Hematopoietic multipotent progenitor cell treated with erythropoietin and hydrocortisone succinate and interleukin-3 and kit ligand, for 4 days (in vitro differentiated cells): ENCODE measurements at regions not wholly inside any gene's neighbourhood (a gene's known extent, or its start where the extent isn't known, plus 50 kb on each side); places are given as distances from the start of the nearest gene placed in this dataset.
A peak's percentile ranks its signal among the peaks of the same experiment; 100 is the strongest.
"Not testable (repeated sequence)": the region's sequence is repeated elsewhere in the genome, so short reads cannot be mapped to it uniquely, and the experiment has no call there.

Experiments
- DNase-seq: peaks from one replicate; pipeline ENCODE4 v3.0.0-alpha.2; 2015

DNA sequence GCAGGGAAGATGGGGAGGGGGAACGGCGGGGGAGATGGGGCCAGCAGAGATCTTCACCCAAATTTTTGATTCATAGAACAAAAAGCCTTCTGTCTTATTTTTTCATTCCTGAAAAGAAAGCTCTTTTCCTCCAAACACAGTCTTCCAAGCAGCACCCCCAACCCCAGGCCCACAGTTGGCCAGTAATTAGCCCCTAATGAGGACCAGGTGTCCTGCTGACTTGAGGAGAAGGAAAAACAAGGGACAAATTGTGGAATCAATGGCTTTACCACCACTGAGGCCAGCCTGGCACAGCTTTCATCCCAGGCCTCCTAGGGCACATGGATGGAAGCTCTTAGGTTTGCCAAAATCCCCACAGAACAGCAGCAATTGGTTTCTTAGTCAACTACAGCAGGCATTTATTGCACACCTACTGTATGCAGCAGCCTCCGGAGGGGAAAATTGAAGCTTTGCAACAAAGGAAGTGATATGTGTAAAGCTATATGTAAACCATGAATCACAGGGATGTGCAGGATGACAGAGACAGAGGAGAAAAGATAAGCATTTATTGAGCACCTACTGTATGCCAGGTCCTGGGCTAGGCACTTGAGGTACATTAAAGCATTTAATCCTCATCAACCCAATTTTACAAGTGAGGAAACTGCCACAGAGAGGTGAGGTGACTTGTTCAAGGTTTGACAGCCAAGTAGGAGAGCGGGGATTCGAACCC lies 199.5 kb downstream of the TBC1D2B start:
- DNase-seq, result no peak

DNA sequence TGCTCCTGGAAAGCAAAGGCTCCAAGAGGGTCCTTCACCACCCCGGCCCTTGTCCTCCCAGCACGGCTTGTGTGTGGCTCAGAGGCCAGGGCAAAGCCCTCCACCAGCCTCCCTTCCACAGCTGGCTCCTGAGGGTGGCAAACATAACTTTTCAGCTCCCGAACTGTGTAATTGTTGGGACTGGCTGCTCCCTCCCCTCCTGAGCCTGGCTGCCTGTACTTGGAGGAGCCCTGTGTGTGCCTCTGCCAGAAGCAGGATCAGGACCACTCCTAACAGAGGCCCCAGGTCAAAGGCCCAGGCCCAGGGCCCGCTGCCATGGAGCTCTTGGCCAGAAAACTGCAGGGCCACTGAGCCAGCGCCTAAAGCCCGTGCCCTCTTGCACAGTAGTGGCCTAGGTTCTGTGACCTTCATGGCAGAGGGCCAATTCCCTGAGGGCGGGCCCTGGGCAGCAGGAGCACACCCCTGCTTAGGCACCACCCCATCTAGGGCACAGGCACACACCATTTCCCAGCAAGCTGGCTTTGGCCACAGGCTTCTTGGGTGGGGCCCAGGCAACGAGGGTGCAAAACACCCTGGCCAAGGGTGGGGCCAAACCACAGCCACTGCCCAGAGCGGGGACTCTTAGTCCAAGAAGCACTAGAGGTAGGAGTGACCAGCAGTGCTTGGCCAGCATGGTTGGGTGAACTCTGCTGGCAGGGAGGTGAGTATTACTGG lies 201.2 kb downstream of the TBC1D2B start:
- DNase-seq, result not testable (repeated sequence)

DNA sequence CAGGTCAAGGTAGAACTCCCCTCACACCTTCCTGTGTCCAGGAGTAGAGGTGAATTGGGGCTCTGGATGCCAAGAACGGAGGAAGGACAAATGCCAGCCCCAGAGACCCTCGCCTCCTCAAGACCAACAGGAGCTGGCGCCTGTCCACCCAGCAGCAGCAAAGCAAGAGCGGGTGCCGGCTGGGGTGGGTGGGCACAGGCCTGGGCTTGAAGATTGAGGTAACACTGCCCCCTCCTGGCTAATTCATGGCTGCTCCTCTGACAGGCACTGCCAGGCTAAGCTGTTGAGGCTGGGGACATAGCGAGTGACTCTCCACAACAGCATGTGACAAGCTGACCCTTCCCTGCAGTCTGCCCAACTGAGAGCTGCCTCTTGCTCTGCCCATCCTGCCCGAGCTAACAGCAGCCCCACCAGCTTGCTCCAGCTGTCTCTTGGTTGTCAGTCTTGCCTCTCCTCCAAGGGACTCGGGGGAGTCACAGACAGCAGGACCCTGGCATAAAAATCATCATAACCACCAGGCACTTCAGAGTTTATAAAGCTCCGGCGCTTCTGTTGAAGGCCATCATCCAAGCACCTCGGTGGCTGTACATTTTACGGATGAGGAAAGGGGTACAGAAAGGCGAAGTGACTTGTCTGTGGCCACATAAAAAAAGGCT lies 202.3 kb downstream of the TBC1D2B start:
- peak; percentile 82 for DNase-seq

DNA sequence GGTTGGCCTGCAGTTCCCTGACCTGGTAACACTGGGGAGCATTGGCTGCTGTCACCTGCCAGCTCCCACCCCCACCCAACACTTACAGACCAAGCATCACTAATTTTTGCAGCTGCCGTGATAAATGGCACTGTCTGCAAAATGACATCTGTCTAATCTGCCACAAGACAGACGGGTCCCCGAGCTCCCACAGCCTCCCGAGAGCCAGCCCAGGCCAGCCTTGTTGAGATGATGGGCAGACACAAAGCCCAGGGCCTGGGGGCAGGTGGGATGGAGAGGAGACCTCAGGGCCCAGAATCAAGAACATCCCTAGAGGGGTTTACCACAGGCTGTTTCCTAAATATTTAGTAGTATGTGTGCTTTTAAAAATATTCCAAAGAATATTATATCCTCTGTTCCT lies 203.4 kb downstream of the TBC1D2B start:
- no peak for DNase-seq

DNA sequence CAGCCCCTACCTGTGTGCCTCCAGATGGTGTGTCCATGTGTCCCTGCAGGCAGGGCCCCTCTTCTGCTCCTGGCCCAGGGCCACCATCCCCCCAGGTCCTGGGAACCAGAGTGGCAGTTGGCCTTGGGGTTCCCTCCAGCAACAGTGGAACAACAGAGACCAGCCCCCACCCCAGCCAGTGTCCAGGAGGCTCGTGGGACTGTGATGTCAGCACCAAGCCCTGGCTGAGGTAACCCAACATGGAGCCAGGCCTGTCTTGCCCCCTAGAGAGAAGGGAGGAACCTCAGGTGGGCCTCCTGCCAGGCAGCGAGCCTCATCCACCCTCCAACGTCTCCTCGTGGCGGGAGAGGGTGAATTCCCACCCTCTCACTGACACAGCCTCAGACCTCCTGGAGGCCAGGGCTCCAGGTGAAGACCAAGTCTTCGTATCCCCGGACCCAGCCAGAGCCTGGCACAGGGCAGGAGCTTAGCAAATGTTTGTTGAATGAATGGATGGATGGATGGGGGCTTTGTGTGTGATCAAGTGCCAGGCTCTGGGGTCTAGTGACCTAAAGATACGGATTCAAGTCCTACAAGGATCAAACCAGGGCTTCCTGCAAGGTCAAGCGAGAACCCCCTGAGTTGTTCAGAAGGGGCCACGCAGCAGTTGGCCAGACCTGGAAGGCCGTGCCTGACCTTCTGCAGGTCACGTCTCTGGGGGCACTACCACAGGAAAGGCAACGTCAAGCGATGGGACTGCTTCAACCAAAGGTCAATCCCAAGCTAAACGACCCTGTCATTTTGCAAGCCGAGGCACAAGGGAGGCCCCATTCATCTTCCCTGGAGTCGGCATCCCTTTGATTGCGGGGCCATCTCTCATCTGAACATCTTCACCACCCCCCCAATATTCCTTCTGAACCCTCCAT lies 204.7 kb downstream of the TBC1D2B start:
- DNase-seq, result not testable (repeated sequence)

DNA sequence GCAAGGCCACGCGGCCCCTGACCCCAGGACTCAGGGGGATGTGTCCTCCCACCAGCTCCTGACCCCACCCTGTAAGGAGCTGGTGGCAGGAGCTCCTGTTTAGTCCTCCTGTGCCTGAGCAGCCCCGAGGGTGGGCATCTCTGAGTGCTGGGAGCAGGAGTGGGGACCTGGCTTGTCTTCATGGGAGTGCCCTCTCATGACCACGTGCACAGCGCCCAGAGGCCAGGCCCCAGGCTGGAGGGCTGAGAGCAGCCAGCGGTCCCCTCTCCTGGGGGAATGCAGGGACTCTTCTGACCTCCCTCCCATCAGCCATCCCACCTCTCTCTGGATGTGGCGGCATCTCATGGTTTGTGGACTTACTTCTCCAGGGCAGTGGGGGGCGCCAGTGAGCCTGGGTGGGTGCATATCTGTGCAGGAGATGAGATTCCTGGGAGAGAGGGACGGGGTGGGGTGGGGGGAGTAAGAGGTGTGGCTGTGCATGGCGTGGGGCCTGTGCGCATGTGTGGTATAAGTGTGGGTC lies 205.6 kb downstream of the TBC1D2B start:
- peak; percentile 25 for DNase-seq

DNA sequence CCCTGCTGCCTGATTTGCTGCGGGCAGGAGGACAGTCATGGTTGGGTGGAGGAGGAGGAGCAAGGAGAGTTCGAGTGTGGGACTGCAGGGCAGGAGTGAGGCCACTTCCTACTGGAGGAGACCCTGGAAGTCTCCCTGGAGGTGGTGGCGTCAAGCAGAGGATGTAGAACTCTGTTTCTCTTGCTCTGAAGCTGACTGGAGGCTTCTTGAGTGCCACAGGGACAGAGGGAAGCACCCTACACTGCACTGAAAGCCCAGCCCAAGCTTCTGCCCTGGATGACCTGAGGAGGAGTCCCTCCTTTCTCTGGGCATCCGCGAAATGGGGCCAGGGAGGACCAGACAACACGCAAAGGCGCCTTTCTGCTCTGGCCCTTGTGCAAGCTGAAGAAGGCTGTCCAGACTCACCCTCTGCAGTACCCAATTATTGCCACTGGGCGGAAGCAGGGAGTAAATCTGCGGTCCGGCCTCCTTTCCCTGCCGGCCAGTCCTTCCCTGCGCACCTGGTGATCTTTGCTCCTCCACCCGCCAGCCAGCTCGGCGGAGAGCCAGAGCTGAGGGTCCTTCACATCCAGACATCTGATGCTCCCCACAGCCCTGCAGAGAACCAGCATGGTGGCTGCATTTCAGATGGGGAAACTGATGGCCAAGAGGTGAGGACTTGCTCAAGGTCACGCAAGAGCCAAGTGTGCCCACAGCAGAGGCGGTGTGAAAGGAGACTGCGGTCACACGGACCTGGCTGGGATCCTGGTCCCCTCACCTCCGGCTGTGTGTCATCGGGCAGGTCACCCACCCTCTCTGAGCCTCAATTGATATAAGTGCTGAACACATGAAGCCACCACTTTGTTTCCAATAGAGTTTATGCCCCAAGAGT lies 207.1 kb downstream of the TBC1D2B start:
- DNase-seq, result peak; percentile 70

DNA sequence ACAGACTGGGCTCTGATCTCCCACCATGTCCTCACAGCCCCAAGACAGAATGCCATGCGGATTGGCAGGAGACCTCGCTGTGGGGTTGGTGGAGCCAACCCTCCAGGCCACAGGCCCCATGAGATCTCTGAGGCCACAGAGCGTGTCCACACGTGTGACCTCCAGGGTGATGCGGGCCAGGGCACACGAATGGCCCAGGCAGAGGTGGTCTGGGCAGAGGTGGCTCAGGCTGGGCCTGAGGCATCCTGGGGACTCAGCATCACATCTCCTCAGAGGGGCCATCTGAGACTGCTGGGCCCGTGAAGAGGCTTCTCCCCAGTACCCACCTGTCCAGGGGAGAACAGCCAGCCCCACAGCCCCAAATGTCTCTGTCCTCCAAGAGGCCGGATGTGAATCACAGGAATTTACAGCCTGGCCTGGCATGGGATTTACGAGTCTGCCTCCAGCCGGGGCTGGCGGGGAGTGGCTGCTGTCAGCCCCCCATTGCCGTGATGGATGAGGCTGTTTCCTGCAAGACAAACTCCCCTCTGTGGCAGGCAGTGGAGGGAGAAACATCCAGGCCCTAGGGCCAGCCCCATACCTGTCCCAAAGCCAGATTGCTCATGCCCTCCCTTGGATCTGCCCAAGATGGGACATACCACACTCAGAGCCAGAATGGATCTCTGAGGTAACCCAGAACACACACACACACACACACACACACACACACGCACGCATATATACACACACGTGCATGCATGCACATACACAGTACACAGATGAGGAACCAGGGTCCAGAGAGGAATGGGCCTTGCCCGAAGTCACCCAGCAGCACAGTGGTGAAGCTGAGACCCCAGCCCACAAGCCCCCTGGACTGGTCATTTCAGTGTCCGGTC lies 208.3 kb downstream of the TBC1D2B start:
- DNase-seq, result no peak

DNA sequence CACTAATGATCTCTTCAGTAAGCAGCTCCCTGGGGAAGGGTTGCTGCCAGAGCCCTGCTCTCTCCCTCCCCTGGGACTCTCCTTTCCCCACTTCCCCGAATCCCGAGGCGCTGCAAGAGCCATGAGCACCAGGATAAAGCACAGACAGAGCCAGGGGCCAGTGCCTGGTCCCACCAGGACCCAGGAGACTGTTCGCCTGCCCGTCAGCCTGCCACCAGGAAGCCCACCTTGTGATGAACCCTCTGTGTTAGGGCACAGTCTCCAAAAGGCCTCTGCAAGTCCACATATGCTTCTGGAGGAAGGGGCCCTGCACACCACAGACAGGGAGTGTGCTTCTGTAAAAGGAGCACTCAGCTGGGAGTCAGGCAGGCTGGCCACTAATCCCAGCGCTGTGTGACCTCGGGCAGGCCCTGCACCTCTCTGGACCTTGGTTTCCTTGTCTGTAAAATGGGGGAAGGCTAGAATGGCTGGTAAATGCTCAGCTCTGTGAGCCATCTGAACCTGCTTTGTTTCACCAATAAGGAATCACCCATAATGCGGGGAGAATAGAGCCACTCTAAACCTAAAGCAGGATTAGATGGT lies 209.4 kb downstream of the TBC1D2B start:
- not testable (repeated sequence) for DNase-seq

DNA sequence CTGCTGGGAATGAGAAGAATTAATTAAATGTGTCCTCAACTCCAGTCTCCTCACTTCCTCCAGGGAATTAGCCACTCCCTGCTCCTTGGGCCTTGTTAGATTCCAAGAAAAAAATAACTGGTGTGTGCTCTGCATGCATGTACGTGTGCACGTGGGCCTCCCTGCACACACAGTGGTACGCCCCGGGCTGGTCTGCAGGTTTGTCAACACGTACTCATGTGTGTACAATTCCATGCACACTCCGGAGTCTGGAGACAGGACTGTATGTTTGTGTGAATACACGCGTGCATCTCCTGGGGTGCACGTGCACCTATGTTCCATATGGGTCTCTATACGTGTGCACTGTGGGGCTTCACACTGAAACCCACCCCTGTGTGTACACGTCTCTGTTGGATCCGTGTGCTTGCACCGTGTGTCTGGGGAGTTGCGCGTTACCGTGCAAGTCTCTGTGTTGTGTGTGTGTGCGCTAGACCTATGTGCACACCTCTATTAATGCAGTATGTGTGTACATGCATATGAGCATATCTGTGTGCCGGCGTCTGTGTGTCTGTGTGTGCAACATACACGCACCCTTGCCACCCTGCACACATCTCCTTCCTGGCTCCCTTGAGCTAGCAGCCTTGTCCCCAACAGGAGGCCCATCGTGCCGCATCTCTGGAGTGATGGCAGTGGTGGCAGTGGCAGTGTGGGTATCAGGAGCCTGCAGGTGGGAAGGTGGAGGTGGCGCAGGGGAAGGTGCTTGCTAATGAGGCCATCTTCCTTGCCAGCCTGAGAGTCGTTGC lies 210.1 kb downstream of the TBC1D2B start:
- no peak for DNase-seq

DNA sequence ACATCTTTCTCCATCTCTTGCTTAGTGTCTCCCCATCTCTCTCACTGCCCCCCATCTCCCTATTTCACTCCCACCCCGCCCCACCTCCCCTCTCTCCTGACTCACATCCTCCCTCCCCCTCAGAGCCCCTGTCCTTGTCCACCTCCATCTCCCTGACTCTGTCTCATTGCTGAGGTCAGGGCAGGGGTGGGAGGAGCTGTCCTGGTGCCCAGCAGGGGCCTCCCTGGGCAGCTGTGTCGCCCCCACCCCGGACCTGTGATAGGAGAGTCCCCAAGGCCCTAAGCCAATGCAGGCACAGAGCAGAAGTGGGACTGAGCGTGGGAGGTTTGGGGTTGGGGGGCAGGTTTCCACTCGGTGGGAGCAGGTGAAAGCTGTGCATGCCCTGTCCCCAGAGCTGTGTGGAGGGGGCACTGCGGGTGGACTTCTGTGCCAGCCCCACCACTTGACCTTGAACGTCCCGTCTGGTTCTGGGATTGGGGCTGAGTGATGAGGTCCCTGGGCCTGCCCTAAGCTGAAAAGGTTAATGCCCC lies 210.8 kb downstream of the TBC1D2B start:
- no peak for DNase-seq

DNA sequence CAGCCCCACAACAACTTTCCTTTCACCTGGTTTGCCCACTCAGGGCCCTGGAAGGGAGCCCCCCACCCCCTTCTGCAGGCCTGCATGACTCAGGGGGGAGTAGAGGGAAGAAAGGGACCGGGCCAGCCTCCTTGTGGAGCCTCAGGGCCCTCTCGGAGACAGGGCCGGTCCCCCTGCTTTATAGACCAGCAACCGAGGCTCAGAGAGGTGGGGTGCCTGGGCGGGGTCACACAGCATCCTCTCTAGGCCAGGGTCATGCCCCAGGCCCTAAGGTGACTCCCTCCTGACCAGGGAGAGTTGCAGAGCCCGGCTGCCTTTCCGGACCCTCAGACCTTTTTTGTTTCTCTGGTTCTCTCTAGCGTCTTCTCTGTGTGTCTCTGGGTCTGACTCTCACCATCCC lies 211.3 kb downstream of the TBC1D2B start:
- DNase-seq, result no peak

DNA sequence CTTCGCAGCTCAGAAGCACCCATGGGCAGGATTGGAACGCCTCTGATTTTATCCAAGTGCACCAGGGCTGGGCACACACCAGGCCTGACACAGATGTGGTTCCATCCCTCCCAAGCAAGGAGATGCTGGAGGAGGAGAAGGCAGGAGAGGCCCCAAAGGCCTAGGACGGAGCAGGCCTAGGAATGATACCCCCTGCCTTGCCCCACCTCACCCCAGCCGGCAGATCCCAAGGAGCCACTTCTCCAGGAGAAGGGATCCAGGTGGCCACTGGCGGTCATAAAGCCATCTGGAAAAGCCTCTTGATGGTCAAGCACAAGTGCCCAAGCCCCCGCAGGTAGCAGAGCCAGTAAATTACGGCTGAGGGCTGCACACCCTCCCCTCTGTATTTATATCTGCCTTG lies 211.8 kb downstream of the TBC1D2B start:
- DNase-seq, result no peak

DNA sequence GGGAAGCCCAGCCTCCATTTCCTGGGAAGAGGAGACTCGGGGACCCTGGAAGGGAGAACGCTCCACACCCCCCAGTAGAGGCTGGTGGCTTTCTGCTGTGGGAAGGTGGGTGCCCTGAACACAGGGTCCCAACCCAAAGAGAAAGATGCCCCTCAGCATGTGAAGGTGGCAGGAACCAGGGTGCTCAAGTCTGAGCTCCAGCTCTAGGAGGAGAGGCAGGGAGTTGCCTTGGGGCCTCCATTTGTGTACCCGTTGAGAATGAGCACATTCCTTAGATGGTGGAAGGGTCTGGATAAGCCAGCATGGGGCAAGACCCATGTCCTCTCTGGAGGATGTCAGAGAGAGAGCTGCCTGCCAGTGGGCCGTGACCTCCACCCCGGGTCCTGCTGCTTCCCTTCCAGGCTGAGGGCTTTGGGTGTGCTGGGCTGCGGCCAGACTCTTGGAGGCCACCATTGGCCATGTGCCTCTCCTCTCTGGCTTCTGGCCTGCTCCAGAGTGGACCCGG lies 212.4 kb downstream of the TBC1D2B start:
- no peak for DNase-seq

DNA sequence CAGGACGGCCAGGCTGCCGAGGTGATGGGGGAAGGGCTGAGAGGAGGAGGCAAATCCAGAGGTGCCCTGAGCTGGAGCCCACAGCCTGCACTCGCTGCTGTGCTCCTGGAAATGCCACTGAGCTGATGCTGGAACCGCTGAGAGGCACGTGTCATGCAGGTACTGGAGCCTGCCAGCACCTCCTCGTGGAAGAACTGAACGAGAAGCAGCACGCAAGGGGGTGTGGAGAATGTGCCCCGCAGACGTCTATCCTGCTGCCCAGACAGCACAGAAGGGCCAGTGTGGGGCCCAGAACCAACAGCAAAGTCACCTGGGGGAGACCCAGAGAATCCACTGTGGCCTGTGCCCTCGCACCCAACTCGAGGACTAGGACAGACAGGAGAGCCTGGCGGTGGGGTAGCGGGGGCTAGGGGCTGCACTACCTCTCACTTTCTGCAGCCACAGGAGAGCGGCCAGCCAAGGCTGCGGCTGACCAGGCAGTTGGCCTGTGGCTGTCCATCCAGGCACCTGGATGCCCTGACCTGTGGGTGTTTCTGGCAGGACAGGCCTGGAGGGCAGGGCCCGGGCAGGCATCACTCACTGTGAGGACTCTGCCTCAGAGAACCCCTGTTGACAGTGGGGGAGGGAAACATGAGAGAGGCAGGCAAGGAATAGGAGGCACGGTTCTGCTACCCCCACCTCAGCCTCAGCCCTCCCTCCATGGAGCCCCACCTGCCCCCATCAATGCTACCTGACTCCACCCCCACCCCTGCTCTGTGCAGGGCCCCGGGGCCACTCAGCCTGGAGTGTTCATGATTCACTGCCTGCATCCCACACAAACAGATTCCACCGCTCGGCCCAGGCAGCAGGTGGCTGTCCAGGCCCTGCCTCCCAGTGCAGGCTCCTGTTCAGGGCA lies 213.1 kb downstream of the TBC1D2B start:
- DNase-seq, result no peak

DNA sequence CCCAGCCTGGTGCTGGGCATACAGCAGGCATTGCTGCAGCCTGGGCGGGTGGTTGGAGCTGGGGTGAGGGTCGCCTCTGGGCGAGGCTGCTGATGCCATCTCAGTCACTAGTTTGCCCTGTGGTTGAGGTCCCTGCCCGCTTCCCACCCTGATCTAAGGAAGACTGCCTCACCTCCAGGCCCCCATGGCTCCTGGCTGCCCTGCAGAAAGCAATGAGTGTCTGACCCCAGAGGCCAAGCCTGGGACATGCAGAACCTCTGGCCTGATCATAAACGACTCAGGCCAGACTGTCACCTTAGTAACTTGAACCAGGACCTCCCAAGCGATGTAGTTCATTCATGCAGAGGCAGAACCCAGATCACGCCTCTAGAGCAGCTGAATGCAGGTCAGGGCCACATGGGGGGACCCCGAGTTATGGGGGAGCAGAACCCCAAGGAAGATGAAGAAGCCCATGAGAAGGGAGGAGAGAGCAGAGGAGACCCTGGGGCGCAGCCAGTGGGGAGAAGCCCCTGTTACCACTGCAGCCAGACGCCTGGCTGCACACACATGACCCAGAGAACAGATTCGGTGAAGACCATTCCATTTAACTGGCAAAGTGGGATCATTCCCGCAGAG lies 213.9 kb downstream of the TBC1D2B start:
- DNase-seq, result no peak

DNA sequence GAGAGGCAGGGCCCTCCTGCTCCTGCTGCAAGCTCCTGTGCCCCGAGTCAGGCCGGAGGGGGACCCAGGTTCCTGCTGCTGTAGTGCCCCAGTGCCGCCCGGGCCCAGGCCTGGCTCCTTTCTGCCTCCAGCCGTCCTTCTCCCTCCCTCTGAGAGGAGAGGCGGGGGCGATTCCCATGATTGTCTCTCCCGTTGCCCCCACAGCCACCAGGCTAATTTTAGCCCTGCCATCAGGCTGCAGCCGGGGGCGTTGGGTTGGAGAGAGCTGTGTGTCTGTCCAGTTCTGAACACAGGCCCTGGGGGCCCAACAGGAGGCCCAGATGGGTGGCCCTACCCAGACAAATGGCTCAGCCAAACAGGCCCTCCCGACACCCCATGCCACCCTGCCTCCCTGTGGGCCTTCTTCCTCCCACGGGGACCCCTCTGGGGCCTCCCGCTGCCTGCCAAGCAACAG lies 214.8 kb downstream of the TBC1D2B start:
- no peak for DNase-seq
